ENCODE measurements at regions not wholly inside any gene's neighbourhood (a gene's known extent, or its start where the extent isn't known, plus 50 kb on each side); places are given as distances from the start of the nearest gene placed in this dataset.

DNA sequence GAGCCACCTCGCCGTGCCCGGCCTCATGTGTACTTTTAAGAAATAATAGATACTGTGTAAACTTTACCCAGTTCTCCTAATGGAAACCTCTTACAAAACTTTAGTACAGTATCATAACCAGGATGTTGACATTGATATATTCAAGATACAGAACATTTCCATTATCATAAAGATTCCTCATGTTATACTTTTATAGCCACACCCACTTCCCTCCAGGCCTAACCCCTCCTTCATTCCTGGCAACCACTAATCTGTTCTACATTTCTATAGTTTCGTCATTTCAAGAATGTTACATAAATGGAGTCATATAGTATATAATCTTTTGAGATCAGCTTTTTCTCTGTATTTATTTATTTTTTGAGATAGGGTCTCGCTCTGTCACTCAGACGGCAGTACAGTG, 52.6 kb upstream of the SALL4 start:
- H3K27ac ChIP-seq (ENCODE audit: low read depth, low read length): no peak overlapping the region
- H3K9ac ChIP-seq (ENCODE audit: low read depth, low read length): no peak overlapping the region
- H3K9me3 ChIP-seq (ENCODE audit: control insufficient read depth, insufficient read depth, low read length): no peaks in the 10 kb centered on the region
- H3K4me1 ChIP-seq (ENCODE audit: control insufficient read depth, insufficient read depth, low read length): no peaks in the 10 kb centered on the region
- H3K27me3 ChIP-seq (ENCODE audit: control insufficient read depth, insufficient read depth, low read length): no peaks in the 10 kb centered on the region
- H3K36me3 ChIP-seq (ENCODE audit: control insufficient read depth, insufficient read depth, low read length): no peaks in the 10 kb centered on the region
- no peak overlapping the region for H3K4me3 ChIP-seq (ENCODE audit: low read depth, low read length)
